ENCODE measurements at regions not wholly inside any gene's neighbourhood (a gene's known extent, or its start where the extent isn't known, plus 50 kb on each side); places are given as distances from the start of the nearest gene placed in this dataset.

GRCh38 chr2:144084114-144084661 lies 435.7 kb downstream of the ZEB2 start:
- TF ChIP-seq POLR2AphosphoS5 (IDR thresholded peaks at IDR 0.05; ENCODE audit: low read depth, low read length) (no peak), POLR2A (IDR thresholded peaks at IDR 0.05; ENCODE audit: low read depth, low read length) (no peak), TAF1 (IDR thresholded peaks at IDR 0.05; ENCODE audit: borderline replicate concordance, low read depth, low read length) (no peak)
